CD4-positive, alpha-beta T cell (primary cell): ENCODE measurements at regions not wholly inside any gene's neighbourhood (a gene's known extent, or its start where the extent isn't known, plus 50 kb on each side); places are given as distances from the start of the nearest gene placed in this dataset.
A peak's percentile ranks its signal among the peaks of the same experiment; 100 is the strongest.

Experiments used
- ATAC-seq: fragments of 200-7000 bp; cut with Tn5 transposase; one replicate; pipeline ENCODE4 v1.10.0; 2022; ENCODE audit warnings: mild to moderate bottlenecking; ENCODE audit not compliant: poor library complexity
- CTCF ChIA-PET: fragments of 350-600 bp; sonication (Branson Sonifier 250); formaldehyde crosslinking; loops from one replicate; lab custom pipeline; 2021; ENCODE audit warnings: antibody characterized with exemption, inconsistent platforms; lab: Charles Lee
- POLR2A ChIA-PET: fragments of 350-600 bp; sonication (Branson Sonifier 250); formaldehyde crosslinking; loops from one replicate; lab custom pipeline; 2021; ENCODE audit warnings: antibody characterized with exemption, inconsistent platforms; lab: Charles Lee
- DNase-seq, 14 experiments: peaks; one replicate each; pipeline ENCODE4 v3.0.0-alpha.2; 2013 to 2020; ENCODE audit warnings: mixed read lengths in 2 of 14
- H3K27ac ChIP-seq, 2 donors: one replicate each; pipeline versions ENCODE4 v1.5.1 to v1.7.0; 2013; ENCODE audit warnings: low read length in 2 of 2, low read depth in 1 of 2, mild to moderate bottlenecking in 1 of 2
- H3K27me3 ChIP-seq, 2 experiments: 1 replicate in 1 of 2; 2 replicates in 1 of 2; pipeline versions ENCODE4 v1.6.1 to v1.7.0; 2013; ENCODE audit warnings: low read length in 2 of 2, control low read depth in 1 of 2, mild to moderate bottlenecking in 1 of 2, moderate library complexity in 1 of 2; ENCODE audit not compliant: insufficient read depth in 2 of 2, control insufficient read depth in 1 of 2
- H3K36me3 ChIP-seq: one replicate; pipeline ENCODE4 v1.6.1; 2013; ENCODE audit warnings: low read length, control low read depth; ENCODE audit not compliant: insufficient read depth
- H3K4me1 ChIP-seq: one replicate; pipeline ENCODE4 v1.6.1; 2013; ENCODE audit warnings: low read length, control low read depth; ENCODE audit not compliant: insufficient read depth
- H3K4me3 ChIP-seq: one replicate; pipeline ENCODE4 v1.5.1; 2013; ENCODE audit warnings: mild to moderate bottlenecking, low read length, moderate library complexity
- H3K9me3 ChIP-seq, 2 experiments: 1 replicate in 1 of 2; 2 replicates in 1 of 2; pipeline versions ENCODE4 v1.6.1 to v1.7.0; 2013; ENCODE audit warnings: low read length in 2 of 2, mild to moderate bottlenecking in 2 of 2, control low read depth in 1 of 2, moderate library complexity in 1 of 2; ENCODE audit not compliant: control insufficient read depth in 1 of 2, insufficient read depth in 1 of 2
- H3K27ac Mint-ChIP-seq: one replicate; pipeline ENCODE4 v1.8.0; 2020; ENCODE audit warnings: mixed read lengths
- H3K27me3 Mint-ChIP-seq: one replicate; pipeline ENCODE4 v1.8.0; 2021; ENCODE audit warnings: mixed read lengths
- H3K36me3 Mint-ChIP-seq: one replicate; pipeline ENCODE4 v1.8.0; 2021; ENCODE audit warnings: low read depth, mixed read lengths
- H3K4me1 Mint-ChIP-seq: one replicate; pipeline ENCODE4 v1.8.0; 2021; ENCODE audit warnings: low read depth, mixed read lengths
- H3K4me3 Mint-ChIP-seq: one replicate; pipeline ENCODE4 v1.8.0; 2020; ENCODE audit warnings: mild to moderate bottlenecking, mixed read lengths
- H3K9me3 Mint-ChIP-seq: one replicate; pipeline ENCODE4 v1.8.0; 2020; ENCODE audit warnings: mixed read lengths
- CTCF ChIP-seq: fragments of 200-600 bp; IDR thresholded peaks from one replicate; pipeline ENCODE4 v1.8.0; 2022; ENCODE audit warnings: antibody characterized with exemption, mild to moderate bottlenecking
- intact Hi-C, 2 experiments: fragments of 100-400 bp; cut with DNase I in 1 of 2; cut with micrococcal nuclease in 1 of 2; formaldehyde crosslinking; loops; one replicate each; pipeline versions ENCODE4 v1.15.1 to v1.9.0; 2023 to 2025; cut with DNase I, micrococcal nuclease

GRCh38 chrY:19868647-19869046 is 124.1 kb upstream of the KDM5D start:
- Histone ChIP-seq H3K36me3 (no peaks in the 10 kb centered on the region), H3K27ac (no peak overlapping the region), H3K4me1 (no peaks in the 10 kb centered on the region), H3K4me3 (no peak overlapping the region), H3K9me3 (no peaks in the 10 kb centered on the region), H3K27me3 (no peaks in the 10 kb centered on the region)
- POLR2A ChIA-PET = no interaction called here
- no peak overlapping the region for H3K27ac Mint-ChIP-seq
- CTCF ChIA-PET = no interaction called here
- ATAC-seq (no peak), DNase-seq (no peak)
- H3K4me3 Mint-ChIP-seq = no peak overlapping the region
- no peak for TF ChIP-seq CTCF
- intact Hi-C loops = no loop called here
- H3K4me1 Mint-ChIP-seq = no peaks in the 10 kb centered on the region
- no peaks in the 10 kb centered on the region for H3K9me3 Mint-ChIP-seq
- no peaks in the 10 kb centered on the region for H3K36me3 Mint-ChIP-seq
- H3K27me3 Mint-ChIP-seq = no peaks in the 10 kb centered on the region

- H3K4me1 Mint-ChIP-seq = peaks cover 13% of the 10 kb centered on the region
- no peaks in the 10 kb centered on the region for H3K9me3 Mint-ChIP-seq
- H3K27me3 Mint-ChIP-seq = no peaks in the 10 kb centered on the region
- Histone ChIP-seq H3K4me1 (peaks cover 2% of the 10 kb centered on the region), H3K27me3 (no peaks in the 10 kb centered on the region), H3K4me3 (no peak overlapping the region), H3K9me3 (no peaks in the 10 kb centered on the region), H3K27ac (no peak overlapping the region), H3K36me3 (no peaks in the 10 kb centered on the region)
- TF ChIP-seq CTCF = no peak
- peak in 1 of 14 experiments; percentile 4 for DNase-seq
- no peak for ATAC-seq
- CTCF ChIA-PET = no interaction called here
- POLR2A ChIA-PET = no interaction called here
- H3K27ac Mint-ChIP-seq = no peak overlapping the region
- peaks cover 4% of the 10 kb centered on the region for H3K36me3 Mint-ChIP-seq
- intact Hi-C loops = no loop called here
- H3K4me3 Mint-ChIP-seq = peak overlapping the region; percentile 54
Observed at GRCh38 chrY:19856474-19857135, 112.1 kb upstream of the KDM5D start.

- peaks cover 0 to 5% of the 10 kb centered on the region in 2 experiments for H3K9me3 ChIP-seq
- no peak for ATAC-seq
- no peak for DNase-seq
- POLR2A ChIA-PET = no interaction called here
- no peak for TF ChIP-seq CTCF
- no peaks in the 10 kb centered on the region for H3K27me3 Mint-ChIP-seq
- H3K4me3 ChIP-seq = no peak overlapping the region
- H3K36me3 Mint-ChIP-seq = no peaks in the 10 kb centered on the region
- no peak overlapping the region for H3K4me3 Mint-ChIP-seq
- no peaks in the 10 kb centered on the region for H3K27me3 ChIP-seq
- intact Hi-C loops = no loop called here
- H3K9me3 Mint-ChIP-seq = peaks cover 2% of the 10 kb centered on the region
- no peak overlapping the region for H3K27ac ChIP-seq
- no peak overlapping the region for H3K27ac Mint-ChIP-seq
- no peaks in the 10 kb centered on the region for H3K4me1 Mint-ChIP-seq
- H3K4me1 ChIP-seq = no peaks in the 10 kb centered on the region
- no peaks in the 10 kb centered on the region for H3K36me3 ChIP-seq
- CTCF ChIA-PET = no interaction called here
Observed at GRCh38 chrY:19842972-19843371, 98.4 kb upstream of the KDM5D start.
